Liver (tissue), 8 donors: ENCODE measurements at regions not wholly inside any gene's neighbourhood (a gene's known extent, or its start where the extent isn't known, plus 50 kb on each side); places are given as distances from the start of the nearest gene placed in this dataset.

Source experiments
- DNase-seq: peaks from one replicate; pipeline ENCODE4 v3.0.0-alpha.2; 2017; ENCODE audit warnings: low spot score
- H3K27ac ChIP-seq, 2 donors: one replicate each; pipeline ENCODE4 v1.7.0; 2013; ENCODE audit warnings: inconsistent platforms in 2 of 2, low read length in 2 of 2, control low read depth in 1 of 2, low read depth in 1 of 2, mild to moderate bottlenecking in 1 of 2
- H3K27me3 ChIP-seq, 4 donors: one replicate each; pipeline versions ENCODE4 v1.6.1 to v1.7.0; 2013; ENCODE audit warnings: low read length in 3 of 4, inconsistent platforms in 1 of 4, mild to moderate bottlenecking in 1 of 4, moderate library complexity in 1 of 4; ENCODE audit not compliant: control insufficient read depth in 4 of 4, insufficient read depth in 4 of 4
- H3K36me3 ChIP-seq, 4 donors: one replicate each; pipeline versions ENCODE4 v1.6.1 to v1.7.0; 2013; ENCODE audit warnings: low read length in 3 of 4, mild to moderate bottlenecking in 3 of 4, low read depth in 1 of 4, moderate library complexity in 1 of 4; ENCODE audit not compliant: control insufficient read depth in 4 of 4, insufficient read depth in 3 of 4
- H3K4me1 ChIP-seq, 4 donors: one replicate each; pipeline versions ENCODE4 v1.6.1 to v1.7.0; 2013; ENCODE audit warnings: low read length in 3 of 4, mild to moderate bottlenecking in 3 of 4, moderate library complexity in 1 of 4; ENCODE audit not compliant: control insufficient read depth in 4 of 4, insufficient read depth in 4 of 4
- H3K4me3 ChIP-seq, 3 donors: one replicate each; pipeline versions ENCODE4 v1.6.1 to v1.7.0; 2013; ENCODE audit warnings: low read length in 3 of 3, control low read depth in 1 of 3, low read depth in 1 of 3, mild to moderate bottlenecking in 1 of 3
- H3K9ac ChIP-seq, 2 donors: one replicate each; pipeline ENCODE4 v1.7.0; 2013; ENCODE audit warnings: low read length in 2 of 2, mild to moderate bottlenecking in 2 of 2, moderate library complexity in 2 of 2, control low read depth in 1 of 2, low read depth in 1 of 2
- H3K9me3 ChIP-seq, 4 donors: one replicate each; pipeline versions ENCODE4 v1.6.1 to v1.7.0; 2013; ENCODE audit warnings: low read length in 3 of 4; ENCODE audit not compliant: control insufficient read depth in 4 of 4
- ATF3 ChIP-seq: IDR thresholded peaks from 2 replicates; pipeline ENCODE4 v1.6.1; 2016; ENCODE audit warnings: antibody characterized with exemption
- CTCF ChIP-seq: fragments of 150-350 bp; IDR thresholded peaks from 2 replicates; pipeline ENCODE4 v1.5.1; 2017; ENCODE audit warnings: improper control_type of control experiment, low read depth, low read length; ENCODE audit not compliant: missing input control
- EGR1 ChIP-seq, 2 donors: IDR thresholded peaks; 2 replicates each; pipeline ENCODE4 v1.6.1; 2016 to 2018; ENCODE audit warnings: antibody characterized with exemption in 2 of 2, low read depth in 2 of 2
- FOXA1 ChIP-seq: IDR thresholded peaks from 2 replicates; pipeline ENCODE4 v1.6.1; 2016; ENCODE audit warnings: antibody characterized with exemption
- FOXA2 ChIP-seq: IDR thresholded peaks from 2 replicates; pipeline ENCODE4 v1.6.1; 2016; ENCODE audit warnings: antibody characterized with exemption
- GABPA ChIP-seq, 2 donors: IDR thresholded peaks in 1 of 2; conservative IDR thresholded peaks in 1 of 2; 2 replicates each; pipeline ENCODE4 v1.6.1; 2016; ENCODE audit warnings: antibody characterized with exemption in 2 of 2, mild to moderate bottlenecking in 1 of 2, moderate library complexity in 1 of 2
- HNF4A ChIP-seq, 2 donors: conservative IDR thresholded peaks; 2 replicates each; pipeline ENCODE4 v1.6.1; 2016; ENCODE audit warnings: antibody characterized with exemption in 2 of 2, mild to moderate bottlenecking in 2 of 2
- HNF4G ChIP-seq: IDR thresholded peaks from 2 replicates; pipeline ENCODE4 v1.6.1; 2016; ENCODE audit warnings: antibody characterized with exemption
- JUND ChIP-seq, 2 donors: IDR thresholded peaks; 2 replicates each; pipeline ENCODE4 v1.6.1; 2016; ENCODE audit warnings: antibody characterized with exemption in 2 of 2
- MAX ChIP-seq: IDR thresholded peaks from 2 replicates; pipeline ENCODE4 v1.6.1; 2016; ENCODE audit warnings: antibody characterized with exemption
- NR2F2 ChIP-seq: IDR thresholded peaks from 2 replicates; pipeline ENCODE4 v1.6.1; 2016; ENCODE audit warnings: antibody characterized with exemption
- RAD21 ChIP-seq, 2 donors: IDR thresholded peaks; 2 replicates each; pipeline ENCODE4 v1.6.1; 2016; ENCODE audit warnings: antibody characterized with exemption in 2 of 2, mild to moderate bottlenecking in 2 of 2
- REST ChIP-seq: IDR thresholded peaks from 2 replicates; pipeline ENCODE4 v1.6.1; 2016; ENCODE audit warnings: antibody characterized with exemption, mild to moderate bottlenecking
- RXRA ChIP-seq, 2 donors: IDR thresholded peaks; 2 replicates each; pipeline ENCODE4 v1.6.1; 2017 to 2018; ENCODE audit warnings: antibody characterized with exemption in 2 of 2, mild to moderate bottlenecking in 1 of 2
- SP1 ChIP-seq: IDR thresholded peaks from 2 replicates; pipeline ENCODE4 v1.6.1; 2018; ENCODE audit warnings: antibody characterized with exemption, mild to moderate bottlenecking
- TAF1 ChIP-seq: conservative IDR thresholded peaks from 2 replicates; pipeline ENCODE4 v1.6.1; 2016; ENCODE audit warnings: antibody characterized with exemption, mild to moderate bottlenecking
- YY1 ChIP-seq: IDR thresholded peaks from 2 replicates; pipeline ENCODE4 v1.6.1; 2016; ENCODE audit warnings: antibody characterized with exemption, mild to moderate bottlenecking
- ZBTB33 ChIP-seq: IDR thresholded peaks from 2 replicates; pipeline ENCODE4 v1.6.1; 2016; ENCODE audit warnings: antibody characterized with exemption
- whole genome bisulfite sequencing: extraction: QIAGEN DNeasy Blood & Tissue Kit; methylation state at CpG from one replicate; pipeline ENCODE4 v1.1.7; 2013; 5-methylcytosine and 5-hydroxymethylcytosine counted together
- donor health status: healthy.
- donor health status: healthy.
- donor health status: healthy.
- donor health status: healthy.
- donor health status: healthy.

GRCh38 chr15:77698481-77698880, 65.8 kb upstream of the LINGO1 start:
- Histone ChIP-seq H3K4me1 (no peaks in the 10 kb centered on the region), H3K27me3 (no peaks in the 10 kb centered on the region), H3K36me3 (no peaks in the 10 kb centered on the region), H3K27ac (no peak overlapping the region), H3K9me3 (no peaks in the 10 kb centered on the region), H3K9ac (no peak overlapping the region), H3K4me3 (no peak overlapping the region)
- WGBS = 54% methylated on average over 10 of the region's 10 CpGs
- DNase-seq = no peak
- TF ChIP-seq FOXA1 (no peak), GABPA (IDR thresholded peaks at IDR 0.05 in 1 of 2, conservative IDR thresholded peaks at IDR 0.05 in 1 of 2) (no peak), EGR1 (IDR thresholded peaks at IDR 0.05; ENCODE audit: low read depth in 2 of 2) (no peak), REST (no peak), JUND (IDR thresholded peaks at IDR 0.05) (no peak), MAX (no peak), RAD21 (IDR thresholded peaks at IDR 0.05) (no peak), TAF1 (no peak), ZBTB33 (no peak), ATF3 (no peak), RXRA (IDR thresholded peaks at IDR 0.05) (no peak), HNF4A (conservative IDR thresholded peaks at IDR 0.05) (no peak), SP1 (no peak), CTCF (no peak), NR2F2 (no peak), YY1 (no peak), FOXA2 (no peak), HNF4G (no peak)
